Omental fat pad (tissue), 3 donors: ENCODE measurements at regions not wholly inside any gene's neighbourhood (a gene's known extent, or its start where the extent isn't known, plus 50 kb on each side); places are given as distances from the start of the nearest gene placed in this dataset.

Experiments used
- ATAC-seq: fragments of 150-250 bp; one replicate; pipeline ENCODE4 v1.9.1; 2016; ENCODE audit warnings: mild to moderate bottlenecking, moderate library complexity; ENCODE audit not compliant: low FRiP score
- DNase-seq: peaks from one replicate; pipeline ENCODE4 v3.0.0-alpha.2; 2019; ENCODE audit warnings: low spot score
- TF ChIP-seq, protein P1 (sequence below), 3 donors: fragments of 450-650 bp; IDR thresholded peaks; one replicate each; pipeline ENCODE4 v1.5.1; 2016 to 2017; ENCODE audit warnings: antibody characterized with exemption in 3 of 3, mild to moderate bottlenecking in 3 of 3, moderate library complexity in 2 of 3

DNA sequence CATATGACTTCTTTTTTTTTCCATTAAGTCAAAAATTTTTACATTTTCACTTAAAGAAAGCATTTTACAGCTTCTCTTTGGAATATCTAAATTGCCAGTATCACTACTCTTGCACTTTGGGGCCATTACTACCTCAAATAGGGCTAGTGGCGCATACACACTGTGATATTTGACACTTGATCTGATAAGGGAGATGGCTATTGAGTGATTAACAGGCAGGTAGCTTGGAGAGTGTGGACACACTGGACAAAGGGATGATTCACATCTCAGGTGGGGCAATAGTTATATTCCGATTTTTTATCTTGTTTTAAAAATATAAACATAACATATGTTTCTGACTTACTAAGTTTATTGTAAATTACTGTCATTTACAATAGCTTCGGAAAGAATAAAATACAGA is 2219.9 kb downstream of the LRRC4C start:
- TF ChIP-seq, protein P1, sequence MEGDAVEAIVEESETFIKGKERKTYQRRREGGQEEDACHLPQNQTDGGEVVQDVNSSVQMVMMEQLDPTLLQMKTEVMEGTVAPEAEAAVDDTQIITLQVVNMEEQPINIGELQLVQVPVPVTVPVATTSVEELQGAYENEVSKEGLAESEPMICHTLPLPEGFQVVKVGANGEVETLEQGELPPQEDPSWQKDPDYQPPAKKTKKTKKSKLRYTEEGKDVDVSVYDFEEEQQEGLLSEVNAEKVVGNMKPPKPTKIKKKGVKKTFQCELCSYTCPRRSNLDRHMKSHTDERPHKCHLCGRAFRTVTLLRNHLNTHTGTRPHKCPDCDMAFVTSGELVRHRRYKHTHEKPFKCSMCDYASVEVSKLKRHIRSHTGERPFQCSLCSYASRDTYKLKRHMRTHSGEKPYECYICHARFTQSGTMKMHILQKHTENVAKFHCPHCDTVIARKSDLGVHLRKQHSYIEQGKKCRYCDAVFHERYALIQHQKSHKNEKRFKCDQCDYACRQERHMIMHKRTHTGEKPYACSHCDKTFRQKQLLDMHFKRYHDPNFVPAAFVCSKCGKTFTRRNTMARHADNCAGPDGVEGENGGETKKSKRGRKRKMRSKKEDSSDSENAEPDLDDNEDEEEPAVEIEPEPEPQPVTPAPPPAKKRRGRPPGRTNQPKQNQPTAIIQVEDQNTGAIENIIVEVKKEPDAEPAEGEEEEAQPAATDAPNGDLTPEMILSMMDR (IDR thresholded peaks at IDR 0.05) = no peak
- ATAC-seq = no peak

DNA sequence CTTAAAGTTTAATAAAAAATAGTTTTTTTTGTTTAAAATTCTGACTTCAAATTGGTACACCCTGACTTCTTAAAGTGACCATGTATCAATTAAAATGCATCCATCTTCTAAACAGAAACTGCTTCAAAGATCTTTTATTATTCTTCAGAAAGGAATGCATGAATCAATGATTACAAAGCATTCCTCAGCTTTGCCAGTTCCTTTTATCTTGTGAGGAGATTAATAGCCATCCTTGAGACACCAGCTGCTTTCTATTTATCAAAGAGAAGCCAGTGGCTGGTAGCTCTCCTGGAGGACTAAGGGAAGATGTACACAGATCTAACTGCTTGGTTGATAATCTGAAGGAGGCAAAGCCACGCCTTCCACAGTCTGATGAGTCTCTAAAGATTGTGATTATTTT is 2222.5 kb downstream of the LRRC4C start:
- TF ChIP-seq, protein P1 (IDR thresholded peaks at IDR 0.05) = no peak
- DNase-seq (no peak), ATAC-seq (no peak)

More for the DNA sequence above, 2219.9 kb downstream of the LRRC4C start:
- no peak for DNase-seq

DNA sequence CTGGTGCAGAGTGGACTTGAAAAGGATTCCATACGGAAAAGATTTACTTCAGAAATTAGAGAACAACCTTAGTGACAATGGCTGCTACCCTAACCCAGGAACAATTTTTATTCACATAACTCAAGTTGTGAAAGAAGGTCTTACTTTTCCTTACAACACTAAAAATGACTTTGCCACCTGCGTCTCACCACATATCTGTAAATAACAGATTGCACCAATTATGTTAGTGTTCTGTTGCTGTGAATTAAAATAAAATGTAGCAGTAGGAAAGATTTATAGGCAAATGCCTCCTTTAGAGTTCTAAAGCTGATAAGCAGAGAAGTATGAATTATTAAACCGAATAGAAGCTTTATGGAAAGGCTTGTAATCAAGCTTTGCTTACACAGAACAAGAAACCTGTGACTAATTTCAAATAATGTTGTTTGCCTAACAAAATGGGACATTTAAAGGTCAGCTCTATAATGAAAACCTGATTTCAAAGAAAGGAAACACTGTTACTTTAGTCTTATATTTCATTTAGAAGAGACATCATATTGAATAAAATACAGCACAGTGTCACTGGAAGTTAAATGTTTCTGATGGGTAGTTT is 2237.8 kb downstream of the LRRC4C start:
- TF ChIP-seq, protein P1 (IDR thresholded peaks at IDR 0.05) = no peak
- ATAC-seq = no peak
- DNase-seq = no peak

DNA sequence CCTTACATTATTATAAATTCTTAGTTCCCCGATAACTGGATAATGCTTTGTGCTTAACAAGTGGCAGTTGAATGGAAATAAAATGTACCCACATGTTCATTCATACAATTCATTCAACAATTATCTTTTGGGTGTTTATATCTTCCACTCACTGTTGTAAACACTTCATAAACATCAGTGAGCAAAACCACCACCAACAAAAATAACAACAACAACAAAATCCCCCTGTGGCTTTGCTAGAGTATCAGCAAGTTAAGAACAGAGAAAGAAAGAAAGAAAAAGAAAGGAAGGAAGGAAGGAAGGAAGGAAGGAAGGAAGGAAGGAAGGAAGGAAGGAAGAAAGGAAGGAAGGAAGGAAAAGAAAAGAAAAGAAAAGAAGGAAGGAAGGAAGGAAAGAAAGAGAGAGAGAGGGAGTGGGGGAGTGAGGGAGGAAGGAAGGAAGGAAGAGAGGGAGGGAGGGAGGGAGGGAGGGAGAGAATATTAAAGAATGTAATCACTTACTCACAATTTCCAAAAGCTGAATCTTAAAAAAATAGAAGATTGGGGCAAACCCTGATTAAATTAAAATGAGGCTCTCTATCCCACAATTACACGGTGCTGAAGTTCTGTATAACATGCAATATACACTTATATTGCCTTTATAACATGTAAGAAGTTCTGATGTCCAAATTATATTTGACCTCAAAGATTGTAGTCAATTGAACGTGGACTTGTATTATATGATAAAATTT is 2238.8 kb downstream of the LRRC4C start:
- ATAC-seq = no peak
- DNase-seq = no peak
- TF ChIP-seq, protein P1 (IDR thresholded peaks at IDR 0.05) = no peak

DNA sequence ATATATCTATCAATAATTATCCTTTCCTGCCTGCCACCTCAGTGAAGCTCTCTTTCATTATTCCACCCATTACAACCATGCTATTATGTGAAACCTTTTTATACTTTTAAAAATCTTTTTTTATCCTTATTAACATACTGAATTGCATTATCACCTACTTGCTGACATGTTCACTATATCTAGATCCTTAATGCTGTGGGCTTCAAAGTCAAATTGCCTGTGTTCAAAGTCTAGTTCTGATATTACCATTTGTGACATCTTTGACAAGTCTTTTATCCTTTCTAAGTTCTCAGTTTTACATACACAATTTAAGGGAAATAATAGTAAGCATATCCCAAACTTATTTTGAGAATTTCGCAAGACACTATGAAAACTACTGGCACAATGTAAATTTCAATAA is 2239.4 kb downstream of the LRRC4C start:
- DNase-seq = no peak
- TF ChIP-seq, protein P1 (IDR thresholded peaks at IDR 0.05) = no peak
- no peak for ATAC-seq

DNA sequence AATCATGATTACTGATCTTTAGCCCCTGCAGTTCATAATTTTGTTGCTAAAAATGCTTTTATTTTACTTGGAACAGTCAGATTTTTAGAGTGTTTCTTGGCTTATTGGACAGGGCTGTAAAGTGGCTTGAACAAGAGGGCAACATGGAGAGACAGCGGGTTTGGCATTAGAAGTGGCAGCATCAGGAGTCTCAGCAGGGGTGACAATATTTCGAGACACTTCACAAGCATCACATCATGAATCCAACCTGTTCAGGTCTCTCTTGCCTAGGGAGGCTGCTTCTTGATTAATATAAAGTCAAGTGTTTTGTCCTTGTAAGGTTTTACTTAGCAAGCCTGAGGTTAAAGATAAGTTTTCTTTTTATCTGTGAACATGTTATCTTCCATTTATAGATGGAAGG is 2249.5 kb downstream of the LRRC4C start:
- ATAC-seq = no peak
- DNase-seq = no peak
- TF ChIP-seq, protein P1 (IDR thresholded peaks at IDR 0.05) = no peak
